ENCODE measurements at regions not wholly inside any gene's neighbourhood (a gene's known extent, or its start where the extent isn't known, plus 50 kb on each side); places are given as distances from the start of the nearest gene placed in this dataset.
A peak's percentile ranks its signal among the peaks of the same experiment; 100 is the strongest.
"Not testable (repeated sequence)": the region's sequence is repeated elsewhere in the genome, so short reads cannot be mapped to it uniquely, and the experiment has no call there.

- peak; percentile 64 for DNase-seq
These were observed 628.7 kb downstream of the TYW1 start for GRCh38 chr7:67625257-67625737.

- peak; percentile 86 for DNase-seq
These were observed 634.8 kb downstream of the TYW1 start for GRCh38 chr7:67631476-67631875.

DNA sequence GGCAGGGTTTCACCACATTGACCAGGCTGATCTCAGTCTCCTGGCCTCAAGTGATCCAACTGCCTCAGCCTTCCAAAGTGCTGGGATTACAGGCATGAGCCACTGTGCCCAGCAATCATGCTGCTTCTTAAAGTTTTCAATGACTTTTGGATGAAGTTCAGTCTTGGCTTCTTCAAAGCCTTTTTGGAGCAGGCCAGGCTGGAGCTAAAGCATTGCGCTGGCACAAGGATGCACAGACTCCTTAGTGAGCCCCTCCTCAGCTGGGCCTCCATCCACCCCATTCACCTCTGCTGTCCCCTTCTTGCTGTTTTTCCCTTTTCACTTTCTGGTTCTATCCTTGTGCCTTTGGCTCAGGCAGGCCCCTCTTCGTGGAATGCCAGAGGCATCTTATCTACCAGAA is 638.6 kb downstream of the TYW1 start:
- no peak for DNase-seq

- peak; percentile 13 for DNase-seq
These were observed 639.9 kb downstream of the TYW1 start for GRCh38 chr7:67636348-67637022.

DNA sequence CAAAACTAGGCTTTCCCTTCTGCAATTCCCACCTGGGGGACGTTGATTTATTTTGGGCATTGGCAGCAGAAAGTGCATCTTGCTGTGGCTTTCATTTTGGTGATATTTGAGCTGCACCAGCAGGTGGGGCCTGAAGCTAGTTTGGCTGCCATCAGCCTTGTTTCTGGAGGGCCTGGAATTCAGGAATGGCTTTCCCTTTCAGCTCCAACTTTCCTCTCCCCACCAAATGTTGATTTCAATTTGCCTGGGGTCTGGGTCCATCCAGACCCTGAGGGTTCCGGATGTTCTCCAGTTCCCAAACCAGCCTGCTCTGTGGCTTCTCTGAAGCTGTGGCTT is 640.4 kb downstream of the TYW1 start:
- no peak for DNase-seq

DNA sequence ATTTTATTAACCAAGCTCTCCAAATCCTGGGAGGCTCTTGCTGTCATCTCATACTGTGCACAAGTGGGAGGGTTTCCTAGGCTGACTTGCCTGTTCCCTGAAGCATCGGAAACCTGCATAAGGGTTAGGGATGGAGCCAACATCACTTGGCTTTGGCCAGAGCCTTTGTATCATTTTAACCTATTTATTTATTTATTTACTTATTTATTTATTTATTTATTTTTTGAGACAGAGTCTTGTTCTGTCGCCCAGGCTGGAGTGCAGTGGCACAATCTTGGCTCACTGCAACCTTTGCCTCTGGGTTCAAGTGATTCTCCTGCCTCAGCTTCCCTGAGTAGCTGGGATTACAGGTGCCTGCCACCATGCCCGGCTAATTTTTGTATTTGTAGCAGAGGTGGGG is 645.9 kb downstream of the TYW1 start:
- not testable (repeated sequence) for DNase-seq

GRCh38 chr7:67644151-67644550 is 647.5 kb downstream of the TYW1 start:
- DNase-seq, result no peak

DNA sequence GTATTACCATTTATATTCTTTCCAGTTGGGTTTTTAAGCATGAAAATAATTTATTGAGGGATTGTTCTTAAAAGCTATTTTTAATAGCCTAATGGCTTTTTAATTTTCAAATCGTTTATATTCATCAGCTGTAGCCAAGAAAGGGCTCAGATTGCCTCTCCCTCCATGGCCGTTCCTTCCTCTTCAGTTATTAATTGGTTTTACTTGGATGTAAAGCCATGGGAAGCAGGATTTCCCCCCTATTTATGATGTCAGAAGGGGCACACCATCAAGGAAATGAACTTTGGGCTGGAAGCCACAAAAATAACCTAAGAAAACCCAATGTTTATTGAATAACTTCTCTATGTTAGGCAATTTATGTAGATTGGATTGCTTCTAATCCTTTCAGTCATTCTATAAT is 656.3 kb downstream of the TYW1 start:
- no peak for DNase-seq

- no peak for DNase-seq
These were observed 657.3 kb downstream of the TYW1 start for GRCh38 chr7:67653856-67654454.

- no peak for DNase-seq
These were observed 658.0 kb downstream of the TYW1 start for GRCh38 chr7:67654642-67655041.

GRCh38 chr7:67655168-67655567 is 658.5 kb downstream of the TYW1 start:
- DNase-seq, result no peak

GRCh38 chr7:67659091-67659490 is 662.5 kb downstream of the TYW1 start:
- no peak for DNase-seq

DNA sequence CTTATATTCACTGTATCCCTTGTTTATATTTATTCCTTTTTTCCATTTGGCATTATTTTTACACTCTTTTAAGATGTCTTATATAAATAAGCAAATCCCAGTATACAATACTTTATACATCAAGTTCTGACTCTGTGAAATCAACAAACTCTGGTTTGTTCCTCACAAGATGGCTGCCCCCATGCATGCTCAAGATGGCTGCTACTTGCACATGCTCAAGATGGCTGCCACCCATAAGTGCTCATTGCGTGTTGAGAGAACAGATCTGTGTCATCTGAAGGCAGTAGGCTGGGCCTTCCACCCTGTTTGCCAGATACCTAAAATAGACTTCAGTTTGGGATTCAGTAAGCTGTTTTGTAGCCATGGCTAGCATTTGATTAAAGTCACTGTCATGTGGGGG is 666.2 kb downstream of the TYW1 start:
- no peak for DNase-seq

GRCh38 chr7:67663644-67664043 is 667.0 kb downstream of the TYW1 start:
- no peak for DNase-seq

- DNase-seq, result not testable (repeated sequence)
These were observed 669.7 kb downstream of the TYW1 start for GRCh38 chr7:67666359-67666758.

DNA sequence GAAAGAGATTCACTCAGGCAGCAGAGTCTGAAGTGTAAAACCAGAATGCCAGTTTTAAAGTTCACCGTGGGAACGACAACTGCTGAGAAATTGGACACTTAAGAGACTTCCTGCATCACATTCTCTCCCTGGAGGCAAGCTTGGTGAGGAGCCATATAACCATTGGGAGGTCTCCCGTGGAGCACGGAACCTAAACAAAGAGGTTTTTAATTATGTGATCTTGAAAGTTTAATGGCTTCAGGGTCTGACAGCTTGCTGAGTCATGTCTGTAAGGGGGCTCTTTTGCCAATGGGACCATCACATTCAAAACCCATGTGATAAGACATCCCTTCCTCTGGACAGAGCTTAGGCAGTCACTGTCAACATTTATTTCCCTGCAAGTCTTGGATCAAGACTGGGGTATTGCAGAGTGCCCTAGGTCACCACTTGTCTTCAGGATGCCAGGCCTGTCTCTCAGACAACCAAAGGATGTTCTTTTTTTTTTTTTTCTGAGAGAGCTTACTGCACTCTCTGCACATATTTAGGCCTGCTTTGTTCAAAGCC is 674.4 kb downstream of the TYW1 start:
- no peak for DNase-seq

GRCh38 chr7:67673861-67674260 is 677.2 kb downstream of the TYW1 start:
- DNase-seq, result no peak

GRCh38 chr7:67674862-67675261 is 678.2 kb downstream of the TYW1 start:
- not testable (repeated sequence) for DNase-seq

GRCh38 chr7:67675971-67676370 is 679.3 kb downstream of the TYW1 start:
- no peak for DNase-seq

GRCh38 chr7:67678419-67678818 is 681.8 kb downstream of the TYW1 start:
- no peak for DNase-seq

DNA sequence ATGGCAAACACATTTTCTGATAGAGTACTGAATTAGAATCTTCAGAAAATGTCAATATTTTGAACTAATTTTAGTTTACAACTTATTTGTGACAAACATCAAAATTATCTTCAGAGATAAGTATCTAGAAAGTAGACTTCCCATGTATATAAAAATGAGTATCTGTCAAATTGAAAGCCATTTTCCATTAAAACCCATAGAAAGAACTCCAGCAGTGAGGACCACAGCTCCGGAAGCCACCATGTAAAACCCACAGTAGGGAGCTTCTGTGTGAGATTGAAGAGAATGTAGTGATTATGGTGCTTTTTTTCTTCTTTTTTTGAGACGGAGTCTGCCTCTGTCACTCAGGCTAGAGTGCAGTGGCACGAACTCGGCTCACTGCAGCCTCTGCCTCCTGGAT is 687.0 kb downstream of the TYW1 start:
- DNase-seq, result no peak

- no peak for DNase-seq
These were observed 694.1 kb downstream of the TYW1 start for GRCh38 chr7:67690700-67691099.

DNA sequence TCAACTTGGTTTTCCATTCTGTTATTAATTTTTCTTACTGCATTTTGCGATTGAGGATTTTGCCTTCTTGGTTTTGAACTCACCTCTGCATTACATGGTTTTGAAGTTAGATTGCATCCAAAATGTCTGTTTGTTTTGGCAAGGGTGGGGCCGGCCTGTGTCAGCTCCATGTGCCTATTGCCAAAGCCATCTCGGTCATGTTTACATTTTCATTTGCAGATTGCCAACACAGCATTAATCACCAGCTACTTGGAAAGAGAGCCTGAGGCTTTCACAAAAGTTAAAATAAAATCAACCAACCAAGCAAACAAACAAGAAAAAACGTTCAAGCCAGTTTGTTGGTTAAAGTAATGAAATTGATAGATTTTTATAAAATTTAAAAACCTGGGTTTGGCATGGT is 695.8 kb downstream of the TYW1 start:
- no peak for DNase-seq

DNA sequence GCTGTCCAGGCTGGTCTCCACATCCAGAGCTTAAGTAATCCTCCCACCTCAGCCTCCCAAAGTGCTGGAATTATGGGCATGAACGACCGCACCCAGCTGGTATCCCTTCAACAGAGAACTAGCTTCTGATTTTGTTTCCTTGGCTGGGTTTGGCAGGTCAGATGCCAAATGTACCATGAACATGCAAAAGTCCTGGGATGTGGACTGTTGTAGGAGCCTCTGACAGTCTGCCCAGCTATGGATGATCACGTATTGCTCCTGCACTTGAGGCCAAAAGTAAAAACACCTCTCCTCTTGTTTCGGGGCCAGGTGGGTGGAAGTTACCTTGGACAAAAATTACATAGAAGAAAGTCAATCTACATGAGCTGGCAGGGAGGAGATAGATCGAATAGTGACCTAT is 699.5 kb downstream of the TYW1 start:
- no peak for DNase-seq

- no peak for DNase-seq
These were observed 700.2 kb downstream of the TYW1 start for GRCh38 chr7:67696878-67697277.

All from DMS 273 treated with DMSO at 0.1 percent for 48 hours (cell line).